GM23248 (cell line): ENCODE measurements at regions not wholly inside any gene's neighbourhood (a gene's known extent, or its start where the extent isn't known, plus 50 kb on each side); places are given as distances from the start of the nearest gene placed in this dataset.

Experiments used
- EZH2 ChIP-seq: fragments of 200-600 bp; sonication (generic); IDR thresholded peaks from 2 replicates; pipeline ENCODE4 v1.6.1; 2018; ENCODE audit warnings: antibody characterized with exemption, mild to moderate bottlenecking; ENCODE audit not compliant: insufficient read depth, poor library complexity, severe bottlenecking
- EZH2phosphoT487 ChIP-seq: fragments of 200-600 bp; sonication (generic); IDR thresholded peaks from 2 replicates; pipeline ENCODE4 v1.6.1; 2018; ENCODE audit warnings: antibody characterized with exemption, moderate library complexity, mild to moderate bottlenecking, low read depth; ENCODE audit not compliant: insufficient read depth

- no peak for TF ChIP-seq EZH2
- TF ChIP-seq EZH2phosphoT487 = no peak
These were observed 358.5 kb downstream of the TBC1D4 start for GRCh38 chr13:75123428-75123827.
